ENCODE measurements at regions not wholly inside any gene's neighbourhood (a gene's known extent, or its start where the extent isn't known, plus 50 kb on each side); places are given as distances from the start of the nearest gene placed in this dataset.

DNA sequence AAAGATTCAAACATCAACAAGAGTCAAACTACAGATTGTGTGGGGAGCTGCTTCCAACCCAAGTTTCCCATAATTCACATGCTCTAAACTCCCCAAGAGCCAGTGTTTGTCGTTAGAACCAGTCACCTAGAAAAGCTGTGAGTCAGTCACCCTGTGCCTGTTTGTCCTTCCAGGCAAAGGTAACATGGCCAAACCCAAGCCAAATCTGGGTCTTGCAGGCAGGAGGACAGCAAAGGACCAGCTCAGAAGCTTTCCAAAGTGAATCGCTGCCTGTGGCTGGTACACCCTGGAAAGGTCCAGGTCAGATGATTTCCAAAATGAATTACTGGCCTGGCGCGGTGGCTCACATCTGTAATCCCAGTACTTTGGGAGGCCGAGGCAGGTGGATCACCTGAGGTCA, 251.5 kb downstream of the FAM43A start:
- H2AFZ ChIP-seq (ENCODE audit: low read length) = no peak overlapping the region
- H3K27me3 ChIP-seq (ENCODE audit: insufficient read depth, low read length) = no peaks in the 10 kb centered on the region
- H3K56ac ChIP-seq (ENCODE audit: insufficient read length, low read depth, low read length) = no peak overlapping the region
- H3K14ac ChIP-seq (ENCODE audit: insufficient read depth, low read length) = no peak overlapping the region
- H3K4ac ChIP-seq (ENCODE audit: low read depth, low read length) = no peak overlapping the region
- no peak overlapping the region for H4K5ac ChIP-seq (ENCODE audit: insufficient read length, low read depth, low read length)
- Mint-ChIP-seq H3K9me3 (peaks cover 6% of the 10 kb centered on the region in 2 experiments; a peak in 2 of 5 replicates), H3K4me3 (no peak overlapping the region), H3K4me1 (peaks cover 5 to 8% of the 10 kb centered on the region in 2 experiments), H3K27me3 (ENCODE audit: low read depth) (peaks cover 2% of the 10 kb centered on the region), H3K36me3 (ENCODE audit: insufficient read depth in 1 of 3, low read depth in 3 of 3) (no peaks in the 10 kb centered on the region; a peak in 1 of 7 replicates), H3K27ac (no peak overlapping the region; a peak in 1 of 7 replicates)
- H3K79me2 ChIP-seq (ENCODE audit: insufficient read depth, low read length) = no peaks in the 10 kb centered on the region
- no peaks in the 10 kb centered on the region for H3K9me3 ChIP-seq (ENCODE audit: control insufficient read depth, low read depth, low read length)
- no peak overlapping the region for H2AK5ac ChIP-seq (ENCODE audit: insufficient read length, low read length)
- H3T11ph ChIP-seq (ENCODE audit: low read length) = no peak overlapping the region
- no peak overlapping the region for H2BK5ac ChIP-seq (ENCODE audit: insufficient read length, low read length)
- H4K20me1 ChIP-seq (ENCODE audit: control insufficient read depth, insufficient read depth, insufficient read length) = no peaks in the 10 kb centered on the region
- H3K23ac ChIP-seq (ENCODE audit: insufficient read length, low read depth, low read length) = no peak overlapping the region
- no peak for DNase-seq
- H3K27ac ChIP-seq (ENCODE audit: insufficient read length, low read depth, low read length) = no peak overlapping the region
- no peak overlapping the region for H4K91ac ChIP-seq (ENCODE audit: insufficient read length, low read depth, low read length)
- H3K9ac ChIP-seq (ENCODE audit: extremely low read depth, insufficient read length, low read length) = no peak overlapping the region
- H3K4me2 ChIP-seq (ENCODE audit: insufficient read depth, insufficient read length, low read length) = no peak overlapping the region
- H4K8ac ChIP-seq (replicated peaks; ENCODE audit: insufficient read length, low read depth, low read length) = no peak overlapping the region
- H2BK12ac ChIP-seq (ENCODE audit: insufficient read length, low read depth, low read length) = no peak overlapping the region
- no peak overlapping the region for H3K18ac ChIP-seq (ENCODE audit: insufficient read length, low read depth, low read length)
- no peak overlapping the region for H2BK15ac ChIP-seq (ENCODE audit: low read depth, low read length)
- H3K4me1 ChIP-seq (ENCODE audit: insufficient read depth, low read length) = no peaks in the 10 kb centered on the region
- no peak for TF ChIP-seq CTCF (conservative IDR thresholded peaks at IDR 0.05)
- no peaks in the 10 kb centered on the region for H3K79me1 ChIP-seq (ENCODE audit: insufficient read depth, low read depth, low read length, poor library complexity, severe bottlenecking)
- H2BK20ac ChIP-seq (ENCODE audit: low read depth, low read length, poor library complexity, severe bottlenecking) = no peak overlapping the region
- no peak overlapping the region for H2BK120ac ChIP-seq (ENCODE audit: low read depth, low read length, poor library complexity, severe bottlenecking)
- H3K23me2 ChIP-seq (ENCODE audit: insufficient read length, low read depth, low read length, poor library complexity, severe bottlenecking) = no peaks in the 10 kb centered on the region
- WGBS (ENCODE audit: extremely low coverage, insufficient read length, low lambda C conversion rate) = no CpG with 5 or more reads among the region's 5 CpGs
